ENCODE measurements at regions not wholly inside any gene's neighbourhood (a gene's known extent, or its start where the extent isn't known, plus 50 kb on each side); places are given as distances from the start of the nearest gene placed in this dataset.

DNA sequence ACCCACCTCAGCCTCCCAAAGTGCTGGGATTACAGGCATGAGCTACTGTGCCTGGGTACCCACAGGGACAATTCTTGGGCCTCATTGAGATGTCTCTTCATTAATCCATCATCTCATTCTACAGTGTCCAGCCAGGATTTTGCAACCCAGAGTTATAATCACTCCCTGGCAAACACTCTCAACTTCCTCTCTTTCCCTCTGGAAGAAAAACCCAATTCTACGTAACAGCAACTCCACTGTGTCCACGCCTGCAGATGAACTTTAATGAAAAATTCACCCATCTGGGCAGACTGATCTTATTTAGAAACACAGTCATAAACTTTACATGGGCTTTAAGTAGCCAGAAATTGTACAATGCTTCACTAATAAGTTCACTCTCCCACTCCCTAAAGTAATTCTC lies 90.1 kb upstream of the ABCC4 start:
- Histone ChIP-seq H2BK120ac (ENCODE audit: low read depth, low read length, poor library complexity, severe bottlenecking) (no peak overlapping the region), H3K79me2 (ENCODE audit: insufficient read depth, low read length) (no peaks in the 10 kb centered on the region), H4K91ac (ENCODE audit: insufficient read length, low read depth, low read length) (no peak overlapping the region), H3K27ac (ENCODE audit: insufficient read length, low read depth, low read length) (no peak overlapping the region), H2BK5ac (ENCODE audit: insufficient read length, low read length) (no peak overlapping the region), H3K79me1 (ENCODE audit: insufficient read depth, low read depth, low read length, poor library complexity, severe bottlenecking) (no peaks in the 10 kb centered on the region), H3T11ph (ENCODE audit: low read length) (no peak overlapping the region), H3K9ac (ENCODE audit: extremely low read depth, insufficient read length, low read length) (no peak overlapping the region), H4K5ac (ENCODE audit: insufficient read length, low read depth, low read length) (no peak overlapping the region), H2AFZ (ENCODE audit: low read length) (no peak overlapping the region), H4K20me1 (ENCODE audit: control insufficient read depth, insufficient read depth, insufficient read length) (no peaks in the 10 kb centered on the region), H3K23me2 (ENCODE audit: insufficient read length, low read depth, low read length, poor library complexity, severe bottlenecking) (no peaks in the 10 kb centered on the region), H2BK20ac (ENCODE audit: low read depth, low read length, poor library complexity, severe bottlenecking) (no peak overlapping the region), H2AK5ac (ENCODE audit: insufficient read length, low read length) (no peak overlapping the region), H3K4me2 (ENCODE audit: insufficient read depth, insufficient read length, low read length) (no peak overlapping the region), H3K14ac (ENCODE audit: insufficient read depth, low read length) (no peak overlapping the region), H3K27me3 (ENCODE audit: insufficient read depth, low read length) (no peaks in the 10 kb centered on the region), H3K4me1 (ENCODE audit: insufficient read depth, low read length) (no peaks in the 10 kb centered on the region), H3K18ac (ENCODE audit: insufficient read length, low read depth, low read length) (no peak overlapping the region), H3K4ac (ENCODE audit: low read depth, low read length) (no peak overlapping the region), H2BK12ac (ENCODE audit: insufficient read length, low read depth, low read length) (no peak overlapping the region), H3K56ac (ENCODE audit: insufficient read length, low read depth, low read length) (no peak overlapping the region), H2BK15ac (ENCODE audit: low read depth, low read length) (no peak overlapping the region), H3K23ac (ENCODE audit: insufficient read length, low read depth, low read length) (no peak overlapping the region), H3K9me3 (ENCODE audit: control insufficient read depth, low read depth, low read length) (no peaks in the 10 kb centered on the region), H4K8ac (replicated peaks; ENCODE audit: insufficient read length, low read depth, low read length) (no peak overlapping the region)
- DNase-seq: no peak
- H3K4me3 Mint-ChIP-seq: no peak overlapping the region
- no peak overlapping the region for H3K27ac Mint-ChIP-seq
- no peaks in the 10 kb centered on the region for H3K36me3 Mint-ChIP-seq (ENCODE audit: insufficient read depth in 1 of 3, low read depth in 3 of 3)
- H3K9me3 Mint-ChIP-seq: no peaks in the 10 kb centered on the region; a peak in 1 of 5 replicates
- TF ChIP-seq, protein P1, sequence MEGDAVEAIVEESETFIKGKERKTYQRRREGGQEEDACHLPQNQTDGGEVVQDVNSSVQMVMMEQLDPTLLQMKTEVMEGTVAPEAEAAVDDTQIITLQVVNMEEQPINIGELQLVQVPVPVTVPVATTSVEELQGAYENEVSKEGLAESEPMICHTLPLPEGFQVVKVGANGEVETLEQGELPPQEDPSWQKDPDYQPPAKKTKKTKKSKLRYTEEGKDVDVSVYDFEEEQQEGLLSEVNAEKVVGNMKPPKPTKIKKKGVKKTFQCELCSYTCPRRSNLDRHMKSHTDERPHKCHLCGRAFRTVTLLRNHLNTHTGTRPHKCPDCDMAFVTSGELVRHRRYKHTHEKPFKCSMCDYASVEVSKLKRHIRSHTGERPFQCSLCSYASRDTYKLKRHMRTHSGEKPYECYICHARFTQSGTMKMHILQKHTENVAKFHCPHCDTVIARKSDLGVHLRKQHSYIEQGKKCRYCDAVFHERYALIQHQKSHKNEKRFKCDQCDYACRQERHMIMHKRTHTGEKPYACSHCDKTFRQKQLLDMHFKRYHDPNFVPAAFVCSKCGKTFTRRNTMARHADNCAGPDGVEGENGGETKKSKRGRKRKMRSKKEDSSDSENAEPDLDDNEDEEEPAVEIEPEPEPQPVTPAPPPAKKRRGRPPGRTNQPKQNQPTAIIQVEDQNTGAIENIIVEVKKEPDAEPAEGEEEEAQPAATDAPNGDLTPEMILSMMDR (conservative IDR thresholded peaks at IDR 0.05): no peak
- peaks cover 7% of the 10 kb centered on the region for H3K27me3 Mint-ChIP-seq (ENCODE audit: low read depth)
- no peaks in the 10 kb centered on the region for H3K4me1 Mint-ChIP-seq
- WGBS (ENCODE audit: extremely low coverage, insufficient read length, low lambda C conversion rate): no CpG with 5 or more reads among the region's 2 CpGs

Data from H9 (cell line).